ENCODE measurements at regions not wholly inside any gene's neighbourhood (a gene's known extent, or its start where the extent isn't known, plus 50 kb on each side); places are given as distances from the start of the nearest gene placed in this dataset.

GRCh38 chr5:57028161-57028560 lies 76.2 kb upstream of the MIER3 start:
- no peak for TF ChIP-seq CTCF (IDR thresholded peaks at IDR 0.05)
- TF ChIP-seq POLR2AphosphoS5 (IDR thresholded peaks at IDR 0.05): no peak
